ENCODE measurements at regions not wholly inside any gene's neighbourhood (a gene's known extent, or its start where the extent isn't known, plus 50 kb on each side); places are given as distances from the start of the nearest gene placed in this dataset.
"Not testable (repeated sequence)": the region's sequence is repeated elsewhere in the genome, so short reads cannot be mapped to it uniquely, and the experiment has no call there.

GRCh38 chr6:158881884-158882283 is 62.7 kb upstream of the EZR start:
- not testable (repeated sequence) for DNase-seq (ENCODE audit: low read depth)

DNA sequence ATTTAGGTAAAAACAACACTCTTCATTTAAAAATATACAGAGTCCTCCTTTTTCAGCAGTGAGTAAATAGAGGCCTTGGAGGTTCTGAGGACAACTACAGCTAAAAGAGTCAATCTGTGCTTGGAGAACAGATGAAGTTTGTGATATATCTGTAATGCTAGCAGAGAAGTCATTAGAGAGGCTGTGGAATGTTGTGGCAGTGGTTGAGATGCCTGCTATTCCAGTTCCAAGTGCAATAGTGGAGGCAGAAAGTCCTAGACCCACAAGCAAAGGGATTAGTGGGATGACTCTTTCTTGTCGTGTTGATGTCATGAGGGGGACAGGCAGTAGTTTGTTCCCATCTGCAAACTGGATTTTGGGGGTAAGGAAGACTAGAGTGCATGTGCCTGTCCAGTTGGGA is 62.1 kb upstream of the EZR start:
- not testable (repeated sequence) for DNase-seq (ENCODE audit: low read depth)

GRCh38 chr6:158879180-158879579 is 60.0 kb upstream of the EZR start:
- peak; percentile 45 for DNase-seq (ENCODE audit: low read depth)

GRCh38 chr6:158877716-158878115 is 58.5 kb upstream of the EZR start:
- DNase-seq (ENCODE audit: low read depth) = no peak

DNA sequence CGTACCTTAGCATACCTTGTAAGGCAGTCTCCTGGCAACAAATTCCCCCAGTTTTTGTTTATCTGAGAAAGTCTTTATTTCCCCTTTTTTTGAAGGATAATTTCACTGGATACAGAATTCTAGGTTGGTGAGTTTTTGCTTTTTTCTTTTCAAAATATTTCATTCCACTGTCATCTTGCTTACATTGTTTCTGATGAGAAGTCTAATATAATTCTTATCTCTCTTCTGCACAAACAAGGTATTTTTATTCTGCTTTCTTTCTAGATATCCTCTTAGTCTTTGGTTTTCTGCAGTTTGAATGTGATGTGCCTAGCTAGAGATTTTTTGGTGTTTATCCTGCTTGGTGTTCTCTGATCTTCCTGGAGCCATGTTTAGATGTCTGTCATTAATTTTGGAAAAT is 57.7 kb upstream of the EZR start:
- DNase-seq (ENCODE audit: low read depth) = no peak

GRCh38 chr6:158870649-158870957 is 51.4 kb upstream of the EZR start:
- DNase-seq (ENCODE audit: low read depth) = no peak

- peak; percentile 89 for DNase-seq (ENCODE audit: low read depth)
Observed at GRCh38 chr6:158869826-158870648, 50.9 kb upstream of the EZR start.

GRCh38 chr6:158868890-158869825 is 50.0 kb upstream of the EZR start:
- no peak for DNase-seq (ENCODE audit: low read depth)

Data from non-pigmented ciliary epithelial cell (primary cell).